ENCODE measurements at regions not wholly inside any gene's neighbourhood (a gene's known extent, or its start where the extent isn't known, plus 50 kb on each side); places are given as distances from the start of the nearest gene placed in this dataset.

DNA sequence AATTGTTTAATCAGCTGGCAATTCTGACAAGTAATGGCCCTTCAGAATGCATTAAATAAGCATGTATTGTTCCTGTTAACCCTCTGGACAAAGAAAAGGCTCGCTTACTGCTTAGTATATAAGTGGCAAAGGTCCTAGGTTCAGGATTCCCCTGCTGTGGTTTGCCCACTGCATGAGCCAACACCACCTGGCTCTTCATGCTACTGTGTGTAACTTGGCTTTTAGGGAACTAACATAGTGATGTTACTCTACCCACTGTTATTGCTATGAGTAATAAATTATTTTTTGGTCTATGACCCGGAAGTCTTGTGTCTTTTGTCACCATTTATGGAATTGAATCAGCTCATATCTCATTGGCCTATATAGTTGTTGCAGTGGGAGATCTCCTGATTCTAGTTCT lies 791.7 kb upstream of the PHF14 start:
- DNase-seq (ENCODE audit: low spot score in 2 of 2), result no peak
- TF ChIP-seq CTCF (IDR thresholded peaks at IDR 0.05) (no peak), POLR2A (IDR thresholded peaks at IDR 0.05) (no peak), POLR2AphosphoS5 (IDR thresholded peaks at IDR 0.05) (no peak)
- Histone ChIP-seq H3K9me3 (no peaks in the 10 kb centered on the region), H3K27ac (no peak overlapping the region), H3K4me1 (no peaks in the 10 kb centered on the region), H3K4me3 (no peak overlapping the region), H3K27me3 (no peaks in the 10 kb centered on the region), H3K36me3 (no peaks in the 10 kb centered on the region)
- intact Hi-C loops (cut with DNase I; ENCODE audit: low total_unique reads), result no loop called here

- DNase-seq (ENCODE audit: low spot score in 2 of 2), result no peak
- no peaks in the 10 kb centered on the region for H3K27me3 ChIP-seq
- no peaks in the 10 kb centered on the region for H3K4me1 ChIP-seq
- no peaks in the 10 kb centered on the region for H3K36me3 ChIP-seq
- TF ChIP-seq CTCF (IDR thresholded peaks at IDR 0.05) (no peak), POLR2AphosphoS5 (IDR thresholded peaks at IDR 0.05) (no peak), POLR2A (IDR thresholded peaks at IDR 0.05) (no peak)
- H3K4me3 ChIP-seq, result no peak overlapping the region
- intact Hi-C loops (cut with DNase I; ENCODE audit: low total_unique reads), result no loop called here
- H3K9me3 ChIP-seq, result no peaks in the 10 kb centered on the region
- H3K27ac ChIP-seq, result no peak overlapping the region
These were observed 781.6 kb upstream of the PHF14 start for GRCh38 chr7:10192074-10192473.

- H3K36me3 ChIP-seq, result no peaks in the 10 kb centered on the region
- H3K9me3 ChIP-seq, result no peaks in the 10 kb centered on the region
- intact Hi-C loops (cut with DNase I; ENCODE audit: low total_unique reads), result no loop called here
- H3K4me1 ChIP-seq, result no peaks in the 10 kb centered on the region
- no peak overlapping the region for H3K4me3 ChIP-seq
- TF ChIP-seq POLR2AphosphoS5 (IDR thresholded peaks at IDR 0.05), result no peak
- TF ChIP-seq POLR2A (IDR thresholded peaks at IDR 0.05), result no peak
- TF ChIP-seq CTCF (IDR thresholded peaks at IDR 0.05), result no peak
- H3K27me3 ChIP-seq, result no peaks in the 10 kb centered on the region
- H3K27ac ChIP-seq, result no peak overlapping the region
- DNase-seq (ENCODE audit: low spot score in 2 of 2), result no peak
These were observed 768.0 kb upstream of the PHF14 start for GRCh38 chr7:10205696-10206095.

GRCh38 chr7:10210000-10210399 lies 763.7 kb upstream of the PHF14 start:
- intact Hi-C loops (cut with DNase I; ENCODE audit: low total_unique reads), result no loop called here
- H3K4me3 ChIP-seq, result no peak overlapping the region
- H3K9me3 ChIP-seq, result peaks cover 6 to 15% of the 10 kb centered on the region in 2 donors
- no peaks in the 10 kb centered on the region for H3K36me3 ChIP-seq
- H3K27ac ChIP-seq, result no peak overlapping the region
- no peak for DNase-seq (ENCODE audit: low spot score in 2 of 2)
- TF ChIP-seq CTCF (IDR thresholded peaks at IDR 0.05) (no peak), POLR2AphosphoS5 (IDR thresholded peaks at IDR 0.05) (no peak), POLR2A (IDR thresholded peaks at IDR 0.05) (no peak)
- no peaks in the 10 kb centered on the region for H3K27me3 ChIP-seq
- no peaks in the 10 kb centered on the region for H3K4me1 ChIP-seq

DNA sequence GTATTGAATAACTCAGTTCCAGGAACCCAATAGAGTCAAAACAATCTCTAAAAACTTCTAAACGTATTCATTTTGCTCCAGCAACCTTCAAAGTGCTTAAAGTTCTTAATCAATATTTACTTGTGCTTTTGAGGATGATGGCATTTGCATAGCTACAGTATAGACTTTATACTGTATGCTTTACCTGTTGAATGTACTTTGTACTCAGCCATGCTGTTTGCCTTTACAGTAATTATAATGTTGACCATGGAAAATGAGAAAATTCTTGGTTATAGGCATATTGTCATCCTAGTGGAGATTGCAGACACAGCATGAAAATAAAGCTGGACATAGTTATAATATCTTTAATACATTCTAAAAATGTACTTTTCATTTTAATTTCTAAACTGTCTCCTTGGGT lies 762.7 kb upstream of the PHF14 start:
- Histone ChIP-seq H3K27ac (no peak overlapping the region), H3K4me1 (no peaks in the 10 kb centered on the region), H3K27me3 (no peaks in the 10 kb centered on the region), H3K9me3 (peaks cover 6 to 15% of the 10 kb centered on the region in 2 donors), H3K4me3 (no peak overlapping the region), H3K36me3 (no peaks in the 10 kb centered on the region)
- intact Hi-C loops (cut with DNase I; ENCODE audit: low total_unique reads), result no loop called here
- TF ChIP-seq CTCF (IDR thresholded peaks at IDR 0.05) (no peak), POLR2AphosphoS5 (IDR thresholded peaks at IDR 0.05) (no peak), POLR2A (IDR thresholded peaks at IDR 0.05) (no peak)
- no peak for DNase-seq (ENCODE audit: low spot score in 2 of 2)
